ENCODE measurements at regions not wholly inside any gene's neighbourhood (a gene's known extent, or its start where the extent isn't known, plus 50 kb on each side); places are given as distances from the start of the nearest gene placed in this dataset.
"Not testable (repeated sequence)": the region's sequence is repeated elsewhere in the genome, so short reads cannot be mapped to it uniquely, and the experiment has no call there.

GRCh38 chr12:3420693-3421092 is 70.3 kb upstream of the PRMT8 start:
- Histone ChIP-seq H3K36me3 (no peaks in the 10 kb centered on the region), H3K27me3 (peaks cover 0 to 19% of the 10 kb centered on the region in 2 donors), H3K9me3 (no peaks in the 10 kb centered on the region), H3K27ac (no peak overlapping the region), H3K4me1 (no peaks in the 10 kb centered on the region), H3K4me3 (no peak overlapping the region)
- DNase-seq (no peak), ATAC-seq (no peak)
- TF ChIP-seq CTCF (IDR thresholded peaks at IDR 0.05): no peak
- intact Hi-C loops (cut with DNase I): no loop called here

GRCh38 chr12:3421191-3421978 is 69.6 kb upstream of the PRMT8 start:
- Histone ChIP-seq H3K4me3 (no peak overlapping the region), H3K36me3 (no peaks in the 10 kb centered on the region), H3K4me1 (no peaks in the 10 kb centered on the region), H3K27me3 (peaks cover 0 to 19% of the 10 kb centered on the region in 2 donors), H3K9me3 (no peaks in the 10 kb centered on the region), H3K27ac (no peak overlapping the region)
- DNase-seq (no peak), ATAC-seq (no peak)
- intact Hi-C loops (cut with DNase I): no loop called here
- TF ChIP-seq CTCF (IDR thresholded peaks at IDR 0.05): no peak

- H3K4me1 ChIP-seq; H3K27ac ChIP-seq; intact Hi-C loops (cut with DNase I); DNase-seq; ATAC-seq; H3K4me3 ChIP-seq; H3K36me3 ChIP-seq; H3K9me3 ChIP-seq: not testable (repeated sequence)
- peaks cover 0 to 19% of the 10 kb centered on the region in 2 donors for H3K27me3 ChIP-seq
Measured at GRCh38 chr12:3424796-3425195, 66.2 kb upstream of the PRMT8 start.

- no peak for ATAC-seq
- H3K4me3 ChIP-seq: no peak overlapping the region
- no peak for TF ChIP-seq CTCF (IDR thresholded peaks at IDR 0.05)
- intact Hi-C loops (cut with DNase I): no loop called here
- DNase-seq: no peak
- no peaks in the 10 kb centered on the region for H3K36me3 ChIP-seq
- no peaks in the 10 kb centered on the region for H3K27me3 ChIP-seq
- H3K27ac ChIP-seq: no peak overlapping the region
- H3K9me3 ChIP-seq: no peaks in the 10 kb centered on the region
- no peaks in the 10 kb centered on the region for H3K4me1 ChIP-seq
Measured at GRCh38 chr12:3427956-3428355, 63.0 kb upstream of the PRMT8 start.

- DNase-seq (no peak), ATAC-seq (no peak)
- H3K27ac ChIP-seq: no peak overlapping the region
- no peaks in the 10 kb centered on the region for H3K4me1 ChIP-seq
- intact Hi-C loops (cut with DNase I): no loop called here
- H3K36me3 ChIP-seq: no peaks in the 10 kb centered on the region
- no peak for TF ChIP-seq CTCF (IDR thresholded peaks at IDR 0.05)
- H3K27me3 ChIP-seq: no peaks in the 10 kb centered on the region
- no peaks in the 10 kb centered on the region for H3K9me3 ChIP-seq
- H3K4me3 ChIP-seq: no peak overlapping the region
Measured at GRCh38 chr12:3428631-3429030, 62.4 kb upstream of the PRMT8 start.

GRCh38 chr12:3429523-3429922 is 61.5 kb upstream of the PRMT8 start:
- ATAC-seq; intact Hi-C loops (cut with DNase I); H3K9me3 ChIP-seq; H3K4me1 ChIP-seq; H3K36me3 ChIP-seq; H3K4me3 ChIP-seq; DNase-seq; H3K27ac ChIP-seq; H3K27me3 ChIP-seq: not testable (repeated sequence)

All from left lung (tissue), 4 donors.